WTC11 (cell line): ENCODE measurements at regions not wholly inside any gene's neighbourhood (a gene's known extent, or its start where the extent isn't known, plus 50 kb on each side); places are given as distances from the start of the nearest gene placed in this dataset.

Source experiments
- ATAC-seq: fragments of 200-7000 bp; cut with Tn5 transposase; 2 replicates; pipeline ENCODE4 v1.10.0; 2021; ENCODE audit warnings: mild to moderate bottlenecking, moderate library complexity
- CTCF ChIA-PET: fragments of 300-600 bp; sonication (Branson Sonifier 250); formaldehyde crosslinking; loops from one replicate; lab custom pipeline; 2021; ENCODE audit warnings: antibody characterized with exemption; lab: Charles Lee
- POLR2A ChIA-PET: fragments of 350-600 bp; sonication (Branson Sonifier 250); formaldehyde crosslinking; loops from one replicate; lab custom pipeline; 2021; ENCODE audit warnings: antibody characterized with exemption; lab: Charles Lee
- DNase-seq: peaks from one replicate; pipeline ENCODE4 v3.0.0; 2021; ENCODE audit warnings: low spot score
- H3K27ac Mint-ChIP-seq: 2 replicates; pipeline ENCODE4 v1.8.0; 2021; ENCODE audit warnings: mixed read lengths
- H3K27me3 Mint-ChIP-seq: 2 replicates; pipeline ENCODE4 v1.8.0; 2021; ENCODE audit warnings: low read depth, mild to moderate bottlenecking, moderate library complexity, mixed read lengths
- H3K36me3 Mint-ChIP-seq: 2 replicates; pipeline ENCODE4 v1.8.0; 2021; ENCODE audit warnings: mixed read lengths
- H3K4me1 Mint-ChIP-seq: 2 replicates; pipeline ENCODE4 v1.8.0; 2022; ENCODE audit warnings: mixed read lengths
- H3K4me3 Mint-ChIP-seq: 2 replicates; pipeline ENCODE4 v1.8.0; 2021; ENCODE audit warnings: mild to moderate bottlenecking, moderate library complexity, mixed read lengths
- H3K9me3 Mint-ChIP-seq: 2 replicates; pipeline ENCODE4 v1.8.0; 2021; ENCODE audit warnings: mixed read lengths
- AFF4 ChIP-seq: sonication (generic); formaldehyde crosslinking; IDR thresholded peaks from 2 replicates; pipeline ENCODE4 v1.8.1; 2023; ENCODE audit warnings: mild to moderate bottlenecking, missing genetic modification reagents, borderline replicate concordance
- ATF1 ChIP-seq: sonication (generic); formaldehyde crosslinking; IDR thresholded peaks from 2 replicates; pipeline ENCODE4 v1.8.1; 2023; ENCODE audit warnings: mild to moderate bottlenecking, moderate library complexity, missing genetic modification reagents
- CBFB ChIP-seq: sonication (generic); formaldehyde crosslinking; IDR thresholded peaks from 2 replicates; pipeline ENCODE4 v1.8.1; 2022; ENCODE audit warnings: mild to moderate bottlenecking, low read depth, missing genetic modification reagents
- CDX4 ChIP-seq: fragments of 250-450 bp; sonication (Bioruptor Pico); IDR thresholded peaks from 2 replicates; pipeline ENCODE4 v1.9.0; 2021; ENCODE audit warnings: moderate library complexity, mild to moderate bottlenecking, inconsistent platforms, borderline replicate concordance
- CTCF ChIP-seq: fragments of 200-600 bp; IDR thresholded peaks from 2 replicates; pipeline ENCODE4 v1.8.0; 2022; ENCODE audit warnings: antibody characterized with exemption
- HMGA2 ChIP-seq: fragments of 250-450 bp; sonication (Bioruptor Pico); IDR thresholded peaks from 2 replicates; pipeline ENCODE4 v1.4.0; 2021; ENCODE audit warnings: mild to moderate bottlenecking, moderate library complexity
- MXD4 ChIP-seq: fragments of 250-450 bp; sonication (Bioruptor Pico); IDR thresholded peaks from 2 replicates; pipeline ENCODE4 v1.8.0; 2021; ENCODE audit warnings: mild to moderate bottlenecking, moderate library complexity, borderline replicate concordance
- NR1H2 ChIP-seq: sonication (generic); formaldehyde crosslinking; IDR thresholded peaks from 2 replicates; pipeline ENCODE4 v1.9.0; 2021; ENCODE audit warnings: mild to moderate bottlenecking, moderate library complexity, missing genetic modification reagents
- PRRX2 ChIP-seq: fragments of 250-450 bp; sonication (Bioruptor Pico); IDR thresholded peaks from 2 replicates; pipeline ENCODE4 v1.8.0; 2021; ENCODE audit warnings: mild to moderate bottlenecking
- TEAD1 ChIP-seq: sonication (generic); formaldehyde crosslinking; IDR thresholded peaks from 2 replicates; pipeline ENCODE4 v1.8.0; 2022; ENCODE audit warnings: mild to moderate bottlenecking, missing genetic modification reagents
- TP53 ChIP-seq: sonication (generic); formaldehyde crosslinking; IDR thresholded peaks from 2 replicates; pipeline ENCODE4 v1.8.1; 2023; ENCODE audit warnings: mild to moderate bottlenecking, missing genetic modification reagents
- ZBTB43 ChIP-seq: sonication (generic); formaldehyde crosslinking; IDR thresholded peaks from 2 replicates; pipeline ENCODE4 v1.8.1; 2023; ENCODE audit warnings: mild to moderate bottlenecking, missing genetic modification reagents
- ZNF138 ChIP-seq: sonication (generic); formaldehyde crosslinking; conservative IDR thresholded peaks from 2 replicates; pipeline ENCODE4 v1.8.1; 2022; ENCODE audit warnings: mild to moderate bottlenecking, moderate library complexity, missing genetic modification reagents
- ZNF281 ChIP-seq: sonication (generic); formaldehyde crosslinking; IDR thresholded peaks from 2 replicates; pipeline ENCODE4 v1.8.0; 2023; ENCODE audit warnings: mild to moderate bottlenecking, missing genetic modification reagents
- ZNF423 ChIP-seq: fragments of 250-450 bp; sonication (Bioruptor Pico); IDR thresholded peaks from 2 replicates; pipeline ENCODE4 v2.1.2; 2022; ENCODE audit warnings: mild to moderate bottlenecking, moderate library complexity
- ZNF425 ChIP-seq: fragments of 250-450 bp; sonication (Bioruptor Pico); conservative IDR thresholded peaks from 2 replicates; pipeline ENCODE4 v1.9.0; 2021; ENCODE audit warnings: mild to moderate bottlenecking
- TF ChIP-seq, protein P1 (sequence below): sonication (generic); formaldehyde crosslinking; IDR thresholded peaks from 2 replicates; pipeline ENCODE4 v1.8.0; 2022; ENCODE audit warnings: mild to moderate bottlenecking, missing genetic modification reagents
- TF ChIP-seq, protein P2 (sequence below): sonication (generic); formaldehyde crosslinking; IDR thresholded peaks from 2 replicates; pipeline ENCODE4 v1.8.0; 2022; ENCODE audit warnings: missing genetic modification reagents
- TF ChIP-seq, protein P3 (sequence below): sonication (generic); formaldehyde crosslinking; IDR thresholded peaks from 2 replicates; pipeline ENCODE4 v1.8.1; 2023; ENCODE audit warnings: mild to moderate bottlenecking, moderate library complexity, missing genetic modification reagents

- DNase-seq (no peak), ATAC-seq (no peak)
- Mint-ChIP-seq H3K4me1 (no peaks in the 10 kb centered on the region), H3K27me3 (peaks cover 4% of the 10 kb centered on the region), H3K4me3 (no peak overlapping the region), H3K9me3 (peaks cover 21% of the 10 kb centered on the region), H3K27ac (no peak overlapping the region), H3K36me3 (no peaks in the 10 kb centered on the region)
- POLR2A ChIA-PET: no interaction called here
- TF ChIP-seq PRRX2 (CRISPR knock-in tag): no peak
- TF ChIP-seq MXD4 (CRISPR knock-in tag): no peak
- no peak for TF ChIP-seq ZBTB43 (CRISPR knock-in tag)
- no peak for TF ChIP-seq ZNF281 (CRISPR knock-in tag)
- TF ChIP-seq TP53: no peak
- TF ChIP-seq CDX4 (CRISPR knock-in tag): no peak
- no peak for TF ChIP-seq ZNF425 (CRISPR knock-in tag)
- TF ChIP-seq CBFB: no peak
- no peak for TF ChIP-seq ZNF423 (CRISPR knock-in tag)
- no peak for TF ChIP-seq ZNF138
- TF ChIP-seq, protein P1, sequence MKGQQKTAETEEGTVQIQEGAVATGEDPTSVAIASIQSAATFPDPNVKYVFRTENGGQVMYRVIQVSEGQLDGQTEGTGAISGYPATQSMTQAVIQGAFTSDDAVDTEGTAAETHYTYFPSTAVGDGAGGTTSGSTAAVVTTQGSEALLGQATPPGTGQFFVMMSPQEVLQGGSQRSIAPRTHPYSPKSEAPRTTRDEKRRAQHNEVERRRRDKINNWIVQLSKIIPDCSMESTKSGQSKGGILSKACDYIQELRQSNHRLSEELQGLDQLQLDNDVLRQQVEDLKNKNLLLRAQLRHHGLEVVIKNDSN (CRISPR knock-in tag): no peak
- TF ChIP-seq HMGA2 (CRISPR knock-in tag): no peak
- TF ChIP-seq NR1H2 (CRISPR knock-in tag): no peak
- TF ChIP-seq, protein P2, sequence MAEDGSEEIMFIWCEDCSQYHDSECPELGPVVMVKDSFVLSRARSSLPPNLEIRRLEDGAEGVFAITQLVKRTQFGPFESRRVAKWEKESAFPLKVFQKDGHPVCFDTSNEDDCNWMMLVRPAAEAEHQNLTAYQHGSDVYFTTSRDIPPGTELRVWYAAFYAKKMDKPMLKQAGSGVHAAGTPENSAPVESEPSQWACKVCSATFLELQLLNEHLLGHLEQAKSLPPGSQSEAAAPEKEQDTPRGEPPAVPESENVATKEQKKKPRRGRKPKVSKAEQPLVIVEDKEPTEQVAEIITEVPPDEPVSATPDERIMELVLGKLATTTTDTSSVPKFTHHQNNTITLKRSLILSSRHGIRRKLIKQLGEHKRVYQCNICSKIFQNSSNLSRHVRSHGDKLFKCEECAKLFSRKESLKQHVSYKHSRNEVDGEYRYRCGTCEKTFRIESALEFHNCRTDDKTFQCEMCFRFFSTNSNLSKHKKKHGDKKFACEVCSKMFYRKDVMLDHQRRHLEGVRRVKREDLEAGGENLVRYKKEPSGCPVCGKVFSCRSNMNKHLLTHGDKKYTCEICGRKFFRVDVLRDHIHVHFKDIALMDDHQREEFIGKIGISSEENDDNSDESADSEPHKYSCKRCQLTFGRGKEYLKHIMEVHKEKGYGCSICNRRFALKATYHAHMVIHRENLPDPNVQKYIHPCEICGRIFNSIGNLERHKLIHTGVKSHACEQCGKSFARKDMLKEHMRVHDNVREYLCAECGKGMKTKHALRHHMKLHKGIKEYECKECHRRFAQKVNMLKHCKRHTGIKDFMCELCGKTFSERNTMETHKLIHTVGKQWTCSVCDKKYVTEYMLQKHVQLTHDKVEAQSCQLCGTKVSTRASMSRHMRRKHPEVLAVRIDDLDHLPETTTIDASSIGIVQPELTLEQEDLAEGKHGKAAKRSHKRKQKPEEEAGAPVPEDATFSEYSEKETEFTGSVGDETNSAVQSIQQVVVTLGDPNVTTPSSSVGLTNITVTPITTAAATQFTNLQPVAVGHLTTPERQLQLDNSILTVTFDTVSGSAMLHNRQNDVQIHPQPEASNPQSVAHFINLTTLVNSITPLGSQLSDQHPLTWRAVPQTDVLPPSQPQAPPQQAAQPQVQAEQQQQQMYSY: no peak
- TF ChIP-seq ATF1 (CRISPR knock-in tag): no peak
- TF ChIP-seq AFF4 (CRISPR knock-in tag): no peak
- TF ChIP-seq, protein P3, sequence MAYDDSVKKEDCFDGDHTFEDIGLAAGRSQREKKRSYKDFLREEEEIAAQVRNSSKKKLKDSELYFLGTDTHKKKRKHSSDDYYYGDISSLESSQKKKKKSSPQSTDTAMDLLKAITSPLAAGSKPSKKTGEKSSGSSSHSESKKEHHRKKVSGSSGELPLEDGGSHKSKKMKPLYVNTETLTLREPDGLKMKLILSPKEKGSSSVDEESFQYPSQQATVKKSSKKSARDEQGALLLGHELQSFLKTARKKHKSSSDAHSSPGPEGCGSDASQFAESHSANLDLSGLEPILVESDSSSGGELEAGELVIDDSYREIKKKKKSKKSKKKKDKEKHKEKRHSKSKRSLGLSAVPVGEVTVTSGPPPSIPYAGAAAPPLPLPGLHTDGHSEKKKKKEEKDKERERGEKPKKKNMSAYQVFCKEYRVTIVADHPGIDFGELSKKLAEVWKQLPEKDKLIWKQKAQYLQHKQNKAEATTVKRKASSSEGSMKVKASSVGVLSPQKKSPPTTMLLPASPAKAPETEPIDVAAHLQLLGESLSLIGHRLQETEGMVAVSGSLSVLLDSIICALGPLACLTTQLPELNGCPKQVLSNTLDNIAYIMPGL (CRISPR knock-in tag): no peak
- TF ChIP-seq CTCF: no peak
- TF ChIP-seq TEAD1: no peak
- CTCF ChIA-PET: no interaction called here
Observed at GRCh38 chr13:111981006-111981405, 85.9 kb upstream of the SOX1 start.
